ENCODE measurements at regions not wholly inside any gene's neighbourhood (a gene's known extent, or its start where the extent isn't known, plus 50 kb on each side); places are given as distances from the start of the nearest gene placed in this dataset.

DNA sequence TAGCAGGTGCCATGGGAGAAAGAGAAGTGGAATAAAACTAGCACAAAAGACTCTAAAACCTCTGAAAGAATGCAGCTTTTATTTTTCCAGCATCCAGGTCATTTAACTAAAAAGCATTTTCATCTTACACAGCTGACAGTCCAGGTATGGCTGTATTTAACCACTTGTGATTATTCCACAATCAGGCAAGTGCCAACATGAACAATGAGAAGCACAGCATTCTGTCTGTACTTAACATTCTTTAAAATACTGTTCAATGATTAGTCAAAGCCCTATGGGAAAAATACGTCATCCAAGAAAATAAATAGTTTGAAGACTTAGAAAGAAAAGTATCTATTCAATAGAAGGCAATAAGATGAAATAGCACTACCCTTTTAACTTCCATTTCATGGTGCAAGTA lies 246.9 kb downstream of the LIG4 start:
- TF ChIP-seq, protein P1, sequence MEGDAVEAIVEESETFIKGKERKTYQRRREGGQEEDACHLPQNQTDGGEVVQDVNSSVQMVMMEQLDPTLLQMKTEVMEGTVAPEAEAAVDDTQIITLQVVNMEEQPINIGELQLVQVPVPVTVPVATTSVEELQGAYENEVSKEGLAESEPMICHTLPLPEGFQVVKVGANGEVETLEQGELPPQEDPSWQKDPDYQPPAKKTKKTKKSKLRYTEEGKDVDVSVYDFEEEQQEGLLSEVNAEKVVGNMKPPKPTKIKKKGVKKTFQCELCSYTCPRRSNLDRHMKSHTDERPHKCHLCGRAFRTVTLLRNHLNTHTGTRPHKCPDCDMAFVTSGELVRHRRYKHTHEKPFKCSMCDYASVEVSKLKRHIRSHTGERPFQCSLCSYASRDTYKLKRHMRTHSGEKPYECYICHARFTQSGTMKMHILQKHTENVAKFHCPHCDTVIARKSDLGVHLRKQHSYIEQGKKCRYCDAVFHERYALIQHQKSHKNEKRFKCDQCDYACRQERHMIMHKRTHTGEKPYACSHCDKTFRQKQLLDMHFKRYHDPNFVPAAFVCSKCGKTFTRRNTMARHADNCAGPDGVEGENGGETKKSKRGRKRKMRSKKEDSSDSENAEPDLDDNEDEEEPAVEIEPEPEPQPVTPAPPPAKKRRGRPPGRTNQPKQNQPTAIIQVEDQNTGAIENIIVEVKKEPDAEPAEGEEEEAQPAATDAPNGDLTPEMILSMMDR (IDR thresholded peaks at IDR 0.05; ENCODE audit: insufficient read depth, low read length, poor library complexity, severe bottlenecking): no peak
- no peak for TF ChIP-seq EZH2phosphoT487 (conservative IDR thresholded peaks at IDR 0.05; ENCODE audit: low read length)

All from SU-DHL-6 (cell line).